Loucy (cell line): ENCODE measurements at regions not wholly inside any gene's neighbourhood (a gene's known extent, or its start where the extent isn't known, plus 50 kb on each side); places are given as distances from the start of the nearest gene placed in this dataset.

Experiments used
- EZH2phosphoT487 ChIP-seq: fragments of 200-600 bp; IDR thresholded peaks from 2 replicates; pipeline ENCODE4 v1.6.1; 2018; ENCODE audit warnings: antibody characterized with exemption, mild to moderate bottlenecking, moderate library complexity, borderline replicate concordance
- TF ChIP-seq, protein P1 (sequence below): fragments of 200-600 bp; sonication (generic); conservative IDR thresholded peaks from 2 replicates; pipeline ENCODE4 v1.5.1; 2014; ENCODE audit warnings: mild to moderate bottlenecking, antibody characterized with exemption, low read length

DNA sequence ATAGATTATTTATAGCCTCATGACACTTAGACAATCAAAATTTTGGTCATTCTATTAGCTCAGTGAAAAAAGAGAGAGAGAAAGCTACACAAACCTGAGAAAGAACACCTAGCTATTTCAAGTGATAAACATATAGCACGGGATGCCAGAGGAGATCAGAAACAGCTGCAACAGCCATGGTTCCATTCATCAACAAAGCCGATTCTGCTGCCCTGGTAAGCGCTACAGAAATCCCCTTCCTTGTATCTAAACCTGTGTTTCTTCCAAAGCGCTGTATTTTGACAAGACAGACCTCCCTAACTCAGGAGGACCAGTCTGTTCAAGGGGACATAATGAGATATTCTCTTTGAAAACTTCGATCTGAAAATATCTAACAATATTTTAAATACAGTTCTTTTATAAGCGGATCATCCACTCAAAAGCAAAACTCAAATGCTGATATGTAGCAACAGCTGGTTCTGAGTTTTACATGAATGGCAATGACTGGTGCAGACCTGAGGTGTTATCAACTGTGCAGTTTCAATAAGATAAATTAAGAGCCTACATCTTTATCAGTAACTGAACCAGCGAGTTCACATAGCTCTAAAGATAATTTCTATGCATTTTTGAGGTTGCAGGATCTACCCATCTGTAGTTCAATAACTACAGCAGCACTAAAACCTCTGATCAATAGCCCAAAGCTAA is 447.8 kb downstream of the FRK start:
- TF ChIP-seq, protein P1, sequence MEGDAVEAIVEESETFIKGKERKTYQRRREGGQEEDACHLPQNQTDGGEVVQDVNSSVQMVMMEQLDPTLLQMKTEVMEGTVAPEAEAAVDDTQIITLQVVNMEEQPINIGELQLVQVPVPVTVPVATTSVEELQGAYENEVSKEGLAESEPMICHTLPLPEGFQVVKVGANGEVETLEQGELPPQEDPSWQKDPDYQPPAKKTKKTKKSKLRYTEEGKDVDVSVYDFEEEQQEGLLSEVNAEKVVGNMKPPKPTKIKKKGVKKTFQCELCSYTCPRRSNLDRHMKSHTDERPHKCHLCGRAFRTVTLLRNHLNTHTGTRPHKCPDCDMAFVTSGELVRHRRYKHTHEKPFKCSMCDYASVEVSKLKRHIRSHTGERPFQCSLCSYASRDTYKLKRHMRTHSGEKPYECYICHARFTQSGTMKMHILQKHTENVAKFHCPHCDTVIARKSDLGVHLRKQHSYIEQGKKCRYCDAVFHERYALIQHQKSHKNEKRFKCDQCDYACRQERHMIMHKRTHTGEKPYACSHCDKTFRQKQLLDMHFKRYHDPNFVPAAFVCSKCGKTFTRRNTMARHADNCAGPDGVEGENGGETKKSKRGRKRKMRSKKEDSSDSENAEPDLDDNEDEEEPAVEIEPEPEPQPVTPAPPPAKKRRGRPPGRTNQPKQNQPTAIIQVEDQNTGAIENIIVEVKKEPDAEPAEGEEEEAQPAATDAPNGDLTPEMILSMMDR: no peak
- no peak for TF ChIP-seq EZH2phosphoT487
